GM18909 (cell line): ENCODE measurements at regions not wholly inside any gene's neighbourhood (a gene's known extent, or its start where the extent isn't known, plus 50 kb on each side); places are given as distances from the start of the nearest gene placed in this dataset.
"Not testable (repeated sequence)": the region's sequence is repeated elsewhere in the genome, so short reads cannot be mapped to it uniquely, and the experiment has no call there.

ENCODE experiments used
- ATAC-seq: cut with Tn5 transposase; IDR thresholded peaks from one replicate; pipeline ENCODE4 v1.9.1; 2021; ENCODE audit warnings: mild to moderate bottlenecking; ENCODE audit not compliant: unreplicated experiment, poor library complexity

GRCh38 chr12:28767836-28768348, 381.2 kb upstream of the FAR2 start:
- ATAC-seq: no peak

- ATAC-seq: no peak
Measured at GRCh38 chr12:28770322-28770721, 378.8 kb upstream of the FAR2 start.

GRCh38 chr12:28771968-28772367, 377.1 kb upstream of the FAR2 start:
- no peak for ATAC-seq

GRCh38 chr12:28775556-28775955, 373.5 kb upstream of the FAR2 start:
- no peak for ATAC-seq

GRCh38 chr12:28776220-28776619, 372.9 kb upstream of the FAR2 start:
- ATAC-seq: no peak

GRCh38 chr12:28776913-28777422, 372.1 kb upstream of the FAR2 start:
- no peak for ATAC-seq

- no peak for ATAC-seq
Measured at GRCh38 chr12:28777603-28778365, 371.3 kb upstream of the FAR2 start.

- ATAC-seq: no peak
Measured at GRCh38 chr12:28780096-28780495, 369.0 kb upstream of the FAR2 start.

GRCh38 chr12:28780960-28781359, 368.1 kb upstream of the FAR2 start:
- no peak for ATAC-seq

GRCh38 chr12:28781671-28782652, 367.1 kb upstream of the FAR2 start:
- ATAC-seq: no peak

GRCh38 chr12:28782812-28783211, 366.3 kb upstream of the FAR2 start:
- ATAC-seq: no peak

- ATAC-seq: no peak
Measured at GRCh38 chr12:28787151-28787550, 361.9 kb upstream of the FAR2 start.

GRCh38 chr12:28788256-28788655, 360.8 kb upstream of the FAR2 start:
- ATAC-seq: not testable (repeated sequence)

GRCh38 chr12:28793581-28794151, 355.4 kb upstream of the FAR2 start:
- no peak for ATAC-seq

- no peak for ATAC-seq
Measured at GRCh38 chr12:28794211-28794610, 354.9 kb upstream of the FAR2 start.

- ATAC-seq: no peak
Measured at GRCh38 chr12:28794786-28795185, 354.3 kb upstream of the FAR2 start.

GRCh38 chr12:28795311-28795710, 353.8 kb upstream of the FAR2 start:
- ATAC-seq: no peak

GRCh38 chr12:28799348-28799747, 349.7 kb upstream of the FAR2 start:
- ATAC-seq: no peak

- no peak for ATAC-seq
Measured at GRCh38 chr12:28800129-28800528, 348.9 kb upstream of the FAR2 start.

GRCh38 chr12:28802706-28803438, 346.2 kb upstream of the FAR2 start:
- no peak for ATAC-seq
